MM.1S (cell line): ENCODE measurements at regions not wholly inside any gene's neighbourhood (a gene's known extent, or its start where the extent isn't known, plus 50 kb on each side); places are given as distances from the start of the nearest gene placed in this dataset.

Experiments used
- EZH2 ChIP-seq: fragments of 300-600 bp; sonication (generic); optimal IDR thresholded peaks from 2 replicates; pipeline ENCODE3; 2017; ENCODE audit warnings: low read depth, mild to moderate bottlenecking, antibody characterized with exemption, low read length, mixed read lengths
- EZH2phosphoT487 ChIP-seq: fragments of 300-600 bp; sonication (generic); IDR thresholded peaks from 2 replicates; pipeline ENCODE4 v1.6.1; 2018; ENCODE audit warnings: antibody characterized with exemption, low read length
- TF ChIP-seq, protein P1 (sequence below): fragments of 300-600 bp; sonication (generic); IDR thresholded peaks from 2 replicates; pipeline ENCODE4 v1.5.1; 2016; ENCODE audit warnings: antibody characterized with exemption, low read length, mixed read lengths

DNA sequence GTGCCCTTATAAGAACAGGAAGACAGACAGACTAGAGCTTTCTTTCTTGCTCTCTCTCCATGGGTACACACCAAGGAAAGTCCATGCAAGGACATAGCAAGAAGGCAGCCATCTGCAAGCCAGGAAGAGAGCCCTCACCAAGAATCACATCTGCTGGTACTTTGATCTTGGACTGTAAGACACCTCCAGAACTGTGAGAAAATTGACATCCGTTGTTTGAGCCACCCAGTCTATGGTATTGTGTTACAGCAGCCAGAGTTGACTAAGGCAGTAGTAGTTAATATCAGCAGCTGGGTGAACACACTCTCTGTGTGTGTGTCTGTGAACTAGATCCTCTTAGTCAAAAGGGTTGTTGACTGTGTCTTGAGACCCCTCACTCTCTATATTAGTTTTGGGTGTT lies 53.8 kb upstream of the PPP2R5A start:
- TF ChIP-seq, protein P1, sequence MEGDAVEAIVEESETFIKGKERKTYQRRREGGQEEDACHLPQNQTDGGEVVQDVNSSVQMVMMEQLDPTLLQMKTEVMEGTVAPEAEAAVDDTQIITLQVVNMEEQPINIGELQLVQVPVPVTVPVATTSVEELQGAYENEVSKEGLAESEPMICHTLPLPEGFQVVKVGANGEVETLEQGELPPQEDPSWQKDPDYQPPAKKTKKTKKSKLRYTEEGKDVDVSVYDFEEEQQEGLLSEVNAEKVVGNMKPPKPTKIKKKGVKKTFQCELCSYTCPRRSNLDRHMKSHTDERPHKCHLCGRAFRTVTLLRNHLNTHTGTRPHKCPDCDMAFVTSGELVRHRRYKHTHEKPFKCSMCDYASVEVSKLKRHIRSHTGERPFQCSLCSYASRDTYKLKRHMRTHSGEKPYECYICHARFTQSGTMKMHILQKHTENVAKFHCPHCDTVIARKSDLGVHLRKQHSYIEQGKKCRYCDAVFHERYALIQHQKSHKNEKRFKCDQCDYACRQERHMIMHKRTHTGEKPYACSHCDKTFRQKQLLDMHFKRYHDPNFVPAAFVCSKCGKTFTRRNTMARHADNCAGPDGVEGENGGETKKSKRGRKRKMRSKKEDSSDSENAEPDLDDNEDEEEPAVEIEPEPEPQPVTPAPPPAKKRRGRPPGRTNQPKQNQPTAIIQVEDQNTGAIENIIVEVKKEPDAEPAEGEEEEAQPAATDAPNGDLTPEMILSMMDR: no peak
- TF ChIP-seq EZH2 (no peak), EZH2phosphoT487 (no peak)
